Transverse colon (tissue), 4 donors: ENCODE measurements at regions not wholly inside any gene's neighbourhood (a gene's known extent, or its start where the extent isn't known, plus 50 kb on each side); places are given as distances from the start of the nearest gene placed in this dataset.

Source experiments
- CTCF ChIP-seq, 5 experiments: fragments of 200-600 bp in 3 of 5; fragments of 450-650 bp in 2 of 5; sonication (generic) in 3 of 5; IDR thresholded peaks; 1 replicate in 2 of 5; 2 replicates in 3 of 5; pipeline ENCODE4 v1.5.1; 2016 to 2017; ENCODE audit warnings: antibody characterized with exemption in 5 of 5, inconsistent platforms in 3 of 5, mild to moderate bottlenecking in 2 of 5, moderate library complexity in 1 of 5
- EP300 ChIP-seq: sonication (generic); formaldehyde crosslinking; IDR thresholded peaks from one replicate; pipeline ENCODE4 v1.6.1; 2017; ENCODE audit warnings: antibody characterized with exemption, low read depth
- POLR2AphosphoS5 ChIP-seq, 3 donors: sonication (generic); formaldehyde crosslinking; IDR thresholded peaks; one replicate each; pipeline ENCODE4 v1.6.1; 2016; ENCODE audit warnings: antibody characterized with exemption in 3 of 3

GRCh38 chr10:62958980-62959379, 142.8 kb upstream of the EGR2 start:
- TF ChIP-seq CTCF (IDR thresholded peaks at IDR 0.05) (no peak), POLR2AphosphoS5 (IDR thresholded peaks at IDR 0.05) (no peak), EP300 (no peak)
